PC-9 (cell line): ENCODE measurements at regions not wholly inside any gene's neighbourhood (a gene's known extent, or its start where the extent isn't known, plus 50 kb on each side); places are given as distances from the start of the nearest gene placed in this dataset.

Experiments used
- BruUV-seq: library from RNA; stranded (reverse); fragments of 400-500 nt; replicated peaks from 2 replicates; lab custom pipeline; 2021; lab: Mats Ljungman, UMichigan
- CTCF ChIA-PET: fragments of 300-600 bp; sonication (Branson Sonifier 250); formaldehyde crosslinking; loops from one replicate; lab custom pipeline; 2022; ENCODE audit warnings: antibody characterized with exemption; lab: Charles Lee
- POLR2A ChIA-PET: fragments of 300-600 bp; sonication (Branson Sonifier 250); formaldehyde crosslinking; loops from one replicate; lab custom pipeline; 2022; ENCODE audit warnings: antibody characterized with exemption; ENCODE audit not compliant: unreplicated experiment; lab: Charles Lee
- DNase-seq, 2 experiments: peaks; one replicate each; pipeline versions ENCODE4 v3.0.0 to v3.0.0-alpha.2; 2015 to 2022; ENCODE audit warnings: mixed read lengths in 1 of 2
- H2AFZ ChIP-seq: fragments of 200-600 bp; sonication (generic); 2 replicates; pipeline ENCODE4 v1.8.1; 2017; ENCODE audit warnings: antibody characterized with exemption
- H3F3A ChIP-seq: fragments of 200-600 bp; sonication (generic); 2 replicates; pipeline ENCODE4 v1.8.1; 2017; ENCODE audit warnings: antibody characterized with exemption, mild to moderate bottlenecking, low read depth; ENCODE audit not compliant: insufficient read depth
- H3K27ac ChIP-seq: fragments of 200-600 bp; sonication (generic); 2 replicates; pipeline ENCODE4 v1.6.1; 2016; ENCODE audit warnings: mixed run types
- H3K27me3 ChIP-seq: fragments of 200-600 bp; sonication (generic); 2 replicates; pipeline ENCODE4 v1.6.1; 2016; ENCODE audit warnings: low read depth, mixed run types; ENCODE audit not compliant: insufficient read depth
- H3K36me3 ChIP-seq: fragments of 200-600 bp; sonication (generic); 2 replicates; pipeline ENCODE4 v1.6.1; 2016; ENCODE audit warnings: low read depth, mixed run types
- H3K4me1 ChIP-seq: fragments of 200-600 bp; sonication (generic); replicated peaks from 2 replicates; pipeline ENCODE4 v1.6.1; 2016; ENCODE audit warnings: mixed run types; ENCODE audit not compliant: insufficient read depth
- H3K4me2 ChIP-seq: fragments of 200-600 bp; sonication (generic); 2 replicates; pipeline ENCODE4 v1.6.1; 2017; ENCODE audit warnings: mixed run types
- H3K4me3 ChIP-seq: fragments of 200-600 bp; sonication (generic); 2 replicates; pipeline ENCODE4 v1.6.1; 2016; ENCODE audit warnings: mixed run types
- H3K79me2 ChIP-seq: fragments of 200-600 bp; sonication (generic); 2 replicates; pipeline ENCODE4 v1.6.1; 2017; ENCODE audit warnings: low read depth, mixed run types
- H3K9me2 ChIP-seq: fragments of 200-600 bp; sonication (generic); 2 replicates; pipeline ENCODE4 v1.8.1; 2017; ENCODE audit warnings: mild to moderate bottlenecking; ENCODE audit not compliant: insufficient read depth
- H3K9me3 ChIP-seq: fragments of 200-600 bp; sonication (generic); 2 replicates; pipeline ENCODE4 v1.8.1; 2016; ENCODE audit warnings: low read depth; ENCODE audit not compliant: insufficient read depth
- H4K20me1 ChIP-seq: fragments of 200-600 bp; sonication (generic); 2 replicates; pipeline ENCODE4 v1.8.1; 2017; ENCODE audit not compliant: insufficient read depth
- EZH2 ChIP-seq: fragments of 200-600 bp; sonication (generic); IDR thresholded peaks from 2 replicates; pipeline ENCODE4 v1.8.0; 2017; ENCODE audit warnings: antibody characterized with exemption, low read depth
- intact Hi-C: fragments of 100-400 bp; cut with micrococcal nuclease; formaldehyde crosslinking; loops from one replicate; pipeline ENCODE4 v1.10.0; 2022; ENCODE audit not compliant: unreplicated experiment
- TF ChIP-seq, protein P1 (sequence below): fragments of 200-600 bp; sonication (generic); conservative IDR thresholded peaks from 2 replicates; pipeline ENCODE4 v1.6.1; 2017; ENCODE audit warnings: mixed run types, antibody characterized with exemption, mild to moderate bottlenecking, moderate library complexity

GRCh38 chr16:6690741-6691140 is 641.9 kb upstream of the RBFOX1 start:
- no TSS peak for BruUV-seq
- intact Hi-C loops = no loop called here
- CTCF ChIA-PET = no interaction called here
- Histone ChIP-seq H3K4me2 (no peak overlapping the region), H3K27ac (no peak overlapping the region), H3K4me3 (no peak overlapping the region), H3K36me3 (no peaks in the 10 kb centered on the region), H3K9me3 (no peaks in the 10 kb centered on the region), H3K79me2 (no peaks in the 10 kb centered on the region), H3K4me1 (no peaks in the 10 kb centered on the region), H3K9me2 (no peaks in the 10 kb centered on the region), H2AFZ (no peak overlapping the region), H4K20me1 (no peaks in the 10 kb centered on the region), H3F3A (no peaks in the 10 kb centered on the region), H3K27me3 (no peaks in the 10 kb centered on the region)
- POLR2A ChIA-PET = no interaction called here
- no peak for TF ChIP-seq EZH2
- TF ChIP-seq, protein P1, sequence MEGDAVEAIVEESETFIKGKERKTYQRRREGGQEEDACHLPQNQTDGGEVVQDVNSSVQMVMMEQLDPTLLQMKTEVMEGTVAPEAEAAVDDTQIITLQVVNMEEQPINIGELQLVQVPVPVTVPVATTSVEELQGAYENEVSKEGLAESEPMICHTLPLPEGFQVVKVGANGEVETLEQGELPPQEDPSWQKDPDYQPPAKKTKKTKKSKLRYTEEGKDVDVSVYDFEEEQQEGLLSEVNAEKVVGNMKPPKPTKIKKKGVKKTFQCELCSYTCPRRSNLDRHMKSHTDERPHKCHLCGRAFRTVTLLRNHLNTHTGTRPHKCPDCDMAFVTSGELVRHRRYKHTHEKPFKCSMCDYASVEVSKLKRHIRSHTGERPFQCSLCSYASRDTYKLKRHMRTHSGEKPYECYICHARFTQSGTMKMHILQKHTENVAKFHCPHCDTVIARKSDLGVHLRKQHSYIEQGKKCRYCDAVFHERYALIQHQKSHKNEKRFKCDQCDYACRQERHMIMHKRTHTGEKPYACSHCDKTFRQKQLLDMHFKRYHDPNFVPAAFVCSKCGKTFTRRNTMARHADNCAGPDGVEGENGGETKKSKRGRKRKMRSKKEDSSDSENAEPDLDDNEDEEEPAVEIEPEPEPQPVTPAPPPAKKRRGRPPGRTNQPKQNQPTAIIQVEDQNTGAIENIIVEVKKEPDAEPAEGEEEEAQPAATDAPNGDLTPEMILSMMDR = no peak
- DNase-seq = no peak

DNA sequence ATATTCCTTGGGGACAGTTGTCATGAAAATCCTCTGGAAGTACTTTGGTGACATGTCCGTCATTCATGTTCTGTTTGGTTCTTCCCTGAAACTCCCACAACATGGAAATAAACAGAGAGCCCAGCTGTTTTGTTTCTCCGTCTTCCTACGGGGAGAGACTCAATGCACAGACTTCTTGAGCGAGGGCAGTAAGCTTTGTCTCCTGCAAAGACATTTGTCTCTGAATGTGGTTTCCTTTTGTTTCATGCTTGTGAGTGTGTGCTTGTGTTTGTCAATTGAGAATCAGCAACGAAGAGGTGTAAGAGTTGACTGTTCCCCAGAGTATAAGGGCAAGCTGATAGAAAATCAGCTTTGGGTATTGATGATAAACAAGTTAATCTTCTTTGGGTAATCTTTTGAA is 643.0 kb upstream of the RBFOX1 start:
- intact Hi-C loops = no loop called here

DNA sequence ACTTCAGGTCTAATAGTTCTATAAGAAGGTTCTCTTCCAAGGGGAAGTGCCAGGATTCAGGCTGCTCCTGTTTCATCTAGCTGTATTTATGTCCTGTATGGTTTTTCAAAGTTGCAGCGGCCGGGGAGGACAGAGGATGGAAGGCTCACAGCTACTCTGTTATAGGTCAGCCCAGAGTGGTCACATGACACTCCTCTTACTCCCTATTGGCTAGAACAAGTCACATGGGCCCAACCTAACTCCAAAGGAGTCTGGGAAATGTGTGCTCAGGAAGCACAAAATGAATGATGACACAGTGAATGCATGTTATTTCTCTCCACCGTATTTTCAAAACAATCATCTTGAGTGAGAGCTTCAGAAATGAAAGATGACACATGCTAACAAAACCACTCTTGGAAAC is 645.1 kb upstream of the RBFOX1 start:
- no peaks in the 10 kb centered on the region for H3F3A ChIP-seq
- H3K79me2 ChIP-seq = no peaks in the 10 kb centered on the region
- no peaks in the 10 kb centered on the region for H3K9me3 ChIP-seq
- POLR2A ChIA-PET = no interaction called here
- H3K9me2 ChIP-seq = no peaks in the 10 kb centered on the region
- no peaks in the 10 kb centered on the region for H3K27me3 ChIP-seq
- no peaks in the 10 kb centered on the region for H3K36me3 ChIP-seq
- intact Hi-C loops = no loop called here
- TF ChIP-seq, protein P1 = no peak
- no peak for TF ChIP-seq EZH2
- H2AFZ ChIP-seq = no peak overlapping the region
- DNase-seq = no peak
- H3K4me3 ChIP-seq = no peak overlapping the region
- CTCF ChIA-PET = no interaction called here
- H4K20me1 ChIP-seq = no peaks in the 10 kb centered on the region
- no TSS peak for BruUV-seq
- H3K27ac ChIP-seq = no peak overlapping the region
- H3K4me2 ChIP-seq = no peak overlapping the region
- H3K4me1 ChIP-seq = no peaks in the 10 kb centered on the region

More for the DNA sequence above, 643.0 kb upstream of the RBFOX1 start:
- H3K4me2 ChIP-seq = no peak overlapping the region
- no peak overlapping the region for H3K4me3 ChIP-seq
- ChIA-PET POLR2A (no interaction called here), CTCF (interaction anchor here (0.5 kb wide), 1 partner anchor 271 kb away, joined by 4 read pairs; no protein-coding TSS in a partner anchor)
- DNase-seq = no peak
- H3K9me2 ChIP-seq = no peaks in the 10 kb centered on the region
- H3K9me3 ChIP-seq = no peaks in the 10 kb centered on the region
- TF ChIP-seq EZH2 = no peak
- TF ChIP-seq, protein P1 = no peak
- H3K79me2 ChIP-seq = no peaks in the 10 kb centered on the region
- no peaks in the 10 kb centered on the region for H3K4me1 ChIP-seq
- H3K36me3 ChIP-seq = no peaks in the 10 kb centered on the region
- BruUV-seq = no TSS peak
- no peak overlapping the region for H2AFZ ChIP-seq
- no peaks in the 10 kb centered on the region for H4K20me1 ChIP-seq
- no peaks in the 10 kb centered on the region for H3K27me3 ChIP-seq
- H3K27ac ChIP-seq = no peak overlapping the region
- H3F3A ChIP-seq = no peaks in the 10 kb centered on the region
